ENCODE measurements at regions not wholly inside any gene's neighbourhood (a gene's known extent, or its start where the extent isn't known, plus 50 kb on each side); places are given as distances from the start of the nearest gene placed in this dataset.

GRCh38 chr3:59653405-59654122 lies 603.7 kb upstream of the CFAP20DC start:
- H3K9me3 ChIP-seq (ENCODE audit: control insufficient read depth, insufficient read depth, low read length): no peaks in the 10 kb centered on the region
- DNase-seq (ENCODE audit: low read depth, low spot score): no peak
- H3K27me3 ChIP-seq (ENCODE audit: control insufficient read depth, insufficient read depth, low read length): no peaks in the 10 kb centered on the region
- H3K4me1 ChIP-seq (ENCODE audit: control insufficient read depth, insufficient read depth, low read length): no peaks in the 10 kb centered on the region
- H3K27ac ChIP-seq (ENCODE audit: low read length): no peak overlapping the region
- H3K4me3 ChIP-seq (ENCODE audit: low read length): no peak overlapping the region
- no peaks in the 10 kb centered on the region for H3K36me3 ChIP-seq (ENCODE audit: control insufficient read depth, insufficient read depth, low read length)
- WGBS (ENCODE audit: insufficient coverage, insufficient read length): 100% methylated on average over 1 of the region's 7 CpGs

GRCh38 chr3:59644479-59645402 lies 594.9 kb upstream of the CFAP20DC start:
- DNase-seq (ENCODE audit: low read depth, low spot score): no peak
- no peak overlapping the region for H3K4me3 ChIP-seq (ENCODE audit: low read length)
- no peaks in the 10 kb centered on the region for H3K36me3 ChIP-seq (ENCODE audit: control insufficient read depth, insufficient read depth, low read length)
- H3K27ac ChIP-seq (ENCODE audit: low read length): no peak overlapping the region
- no CpG with 5 or more reads among the region's 7 CpGs for WGBS (ENCODE audit: insufficient coverage, insufficient read length)
- H3K27me3 ChIP-seq (ENCODE audit: control insufficient read depth, insufficient read depth, low read length): no peaks in the 10 kb centered on the region
- no peaks in the 10 kb centered on the region for H3K4me1 ChIP-seq (ENCODE audit: control insufficient read depth, insufficient read depth, low read length)
- H3K9me3 ChIP-seq (ENCODE audit: control insufficient read depth, insufficient read depth, low read length): no peaks in the 10 kb centered on the region

GRCh38 chr3:59641169-59641899 lies 591.5 kb upstream of the CFAP20DC start:
- WGBS (ENCODE audit: insufficient coverage, insufficient read length): no CpG with 5 or more reads among the region's 7 CpGs
- Histone ChIP-seq H3K27me3 (ENCODE audit: control insufficient read depth, insufficient read depth, low read length) (no peaks in the 10 kb centered on the region), H3K36me3 (ENCODE audit: control insufficient read depth, insufficient read depth, low read length) (no peaks in the 10 kb centered on the region), H3K4me3 (ENCODE audit: low read length) (no peak overlapping the region), H3K27ac (ENCODE audit: low read length) (no peak overlapping the region), H3K4me1 (ENCODE audit: control insufficient read depth, insufficient read depth, low read length) (no peaks in the 10 kb centered on the region), H3K9me3 (ENCODE audit: control insufficient read depth, insufficient read depth, low read length) (no peaks in the 10 kb centered on the region)
- no peak for DNase-seq (ENCODE audit: low read depth, low spot score)

GRCh38 chr3:59632760-59633573 lies 583.1 kb upstream of the CFAP20DC start:
- Histone ChIP-seq H3K36me3 (ENCODE audit: control insufficient read depth, insufficient read depth, low read length) (no peaks in the 10 kb centered on the region), H3K4me3 (ENCODE audit: low read length) (no peak overlapping the region), H3K4me1 (ENCODE audit: control insufficient read depth, insufficient read depth, low read length) (no peaks in the 10 kb centered on the region), H3K27me3 (ENCODE audit: control insufficient read depth, insufficient read depth, low read length) (no peaks in the 10 kb centered on the region), H3K27ac (ENCODE audit: low read length) (no peak overlapping the region), H3K9me3 (ENCODE audit: control insufficient read depth, insufficient read depth, low read length) (no peaks in the 10 kb centered on the region)
- WGBS (ENCODE audit: insufficient coverage, insufficient read length): no CpG with 5 or more reads among the region's 8 CpGs
- no peak for DNase-seq (ENCODE audit: low read depth, low spot score)

- H3K27ac ChIP-seq (ENCODE audit: low read length): no peak overlapping the region
- no peaks in the 10 kb centered on the region for H3K27me3 ChIP-seq (ENCODE audit: control insufficient read depth, insufficient read depth, low read length)
- no peaks in the 10 kb centered on the region for H3K4me1 ChIP-seq (ENCODE audit: control insufficient read depth, insufficient read depth, low read length)
- no peak overlapping the region for H3K4me3 ChIP-seq (ENCODE audit: low read length)
- DNase-seq (ENCODE audit: low read depth, low spot score): no peak
- H3K9me3 ChIP-seq (ENCODE audit: control insufficient read depth, insufficient read depth, low read length): no peaks in the 10 kb centered on the region
- WGBS (ENCODE audit: insufficient coverage, insufficient read length): no CpG with 5 or more reads among the region's 2 CpGs
- no peaks in the 10 kb centered on the region for H3K36me3 ChIP-seq (ENCODE audit: control insufficient read depth, insufficient read depth, low read length)
These were observed 581.7 kb upstream of the CFAP20DC start for GRCh38 chr3:59631482-59631881.

- no peak overlapping the region for H3K27ac ChIP-seq (ENCODE audit: low read length)
- H3K27me3 ChIP-seq (ENCODE audit: control insufficient read depth, insufficient read depth, low read length): no peaks in the 10 kb centered on the region
- H3K36me3 ChIP-seq (ENCODE audit: control insufficient read depth, insufficient read depth, low read length): no peaks in the 10 kb centered on the region
- no peaks in the 10 kb centered on the region for H3K9me3 ChIP-seq (ENCODE audit: control insufficient read depth, insufficient read depth, low read length)
- DNase-seq (ENCODE audit: low read depth, low spot score): no peak
- H3K4me1 ChIP-seq (ENCODE audit: control insufficient read depth, insufficient read depth, low read length): no peaks in the 10 kb centered on the region
- no peak overlapping the region for H3K4me3 ChIP-seq (ENCODE audit: low read length)
- WGBS (ENCODE audit: insufficient coverage, insufficient read length): no CpG with 5 or more reads among the region's 3 CpGs
These were observed 571.2 kb upstream of the CFAP20DC start for GRCh38 chr3:59621037-59621436.

GRCh38 chr3:59620325-59620724 lies 570.5 kb upstream of the CFAP20DC start:
- no peak overlapping the region for H3K27ac ChIP-seq (ENCODE audit: low read length)
- no peaks in the 10 kb centered on the region for H3K4me1 ChIP-seq (ENCODE audit: control insufficient read depth, insufficient read depth, low read length)
- no CpG with 5 or more reads among the region's 4 CpGs for WGBS (ENCODE audit: insufficient coverage, insufficient read length)

GRCh38 chr3:59612444-59612715 lies 562.6 kb upstream of the CFAP20DC start:
- no CpG with 5 or more reads among the region's 2 CpGs for WGBS (ENCODE audit: insufficient coverage, insufficient read length)
- H3K36me3 ChIP-seq (ENCODE audit: control insufficient read depth, insufficient read depth, low read length): no peaks in the 10 kb centered on the region

More at GRCh38 chr3:59620325-59620724, 570.5 kb upstream of the CFAP20DC start:
- H3K27me3 ChIP-seq (ENCODE audit: control insufficient read depth, insufficient read depth, low read length): no peaks in the 10 kb centered on the region
- no peaks in the 10 kb centered on the region for H3K9me3 ChIP-seq (ENCODE audit: control insufficient read depth, insufficient read depth, low read length)
- H3K4me3 ChIP-seq (ENCODE audit: low read length): no peak overlapping the region
- H3K36me3 ChIP-seq (ENCODE audit: control insufficient read depth, insufficient read depth, low read length): no peaks in the 10 kb centered on the region
- no peak for DNase-seq (ENCODE audit: low read depth, low spot score)

GRCh38 chr3:59611649-59612443 lies 562.0 kb upstream of the CFAP20DC start:
- Histone ChIP-seq H3K9me3 (ENCODE audit: control insufficient read depth, insufficient read depth, low read length) (no peaks in the 10 kb centered on the region), H3K4me1 (ENCODE audit: control insufficient read depth, insufficient read depth, low read length) (no peaks in the 10 kb centered on the region), H3K4me3 (ENCODE audit: low read length) (no peak overlapping the region), H3K27me3 (ENCODE audit: control insufficient read depth, insufficient read depth, low read length) (no peaks in the 10 kb centered on the region; the same call in 1 of the 2 replicates), H3K27ac (ENCODE audit: low read length) (no peak overlapping the region), H3K36me3 (ENCODE audit: control insufficient read depth, insufficient read depth, low read length) (no peaks in the 10 kb centered on the region)
- no peak for DNase-seq (ENCODE audit: low read depth, low spot score)
- no CpG with 5 or more reads among the region's 7 CpGs for WGBS (ENCODE audit: insufficient coverage, insufficient read length)

More at GRCh38 chr3:59612444-59612715, 562.6 kb upstream of the CFAP20DC start:
- Histone ChIP-seq H3K4me1 (ENCODE audit: control insufficient read depth, insufficient read depth, low read length) (no peaks in the 10 kb centered on the region), H3K4me3 (ENCODE audit: low read length) (no peak overlapping the region), H3K27ac (ENCODE audit: low read length) (no peak overlapping the region), H3K27me3 (ENCODE audit: control insufficient read depth, insufficient read depth, low read length) (no peaks in the 10 kb centered on the region; the same call in 1 of the 2 replicates), H3K9me3 (ENCODE audit: control insufficient read depth, insufficient read depth, low read length) (no peaks in the 10 kb centered on the region)
- DNase-seq (ENCODE audit: low read depth, low spot score): no peak

Data from iPS DF 6.9 (cell line).